ENCODE measurements at regions not wholly inside any gene's neighbourhood (a gene's known extent, or its start where the extent isn't known, plus 50 kb on each side); places are given as distances from the start of the nearest gene placed in this dataset.

GRCh38 chr15:79643393-79643792 is 211.3 kb downstream of the MINAR1 start:
- no peak for TF ChIP-seq MAX (IDR thresholded peaks at IDR 0.05)
- TF ChIP-seq CTCF (IDR thresholded peaks at IDR 0.05; ENCODE audit: low read depth, low read length, missing input control): no peak
- no peak for TF ChIP-seq SP1 (IDR thresholded peaks at IDR 0.05)
- no peak for TF ChIP-seq YY1 (IDR thresholded peaks at IDR 0.05)
- TF ChIP-seq TAF1 (conservative IDR thresholded peaks at IDR 0.05): no peak
- TF ChIP-seq RXRA (IDR thresholded peaks at IDR 0.05): no peak
- TF ChIP-seq RAD21 (IDR thresholded peaks at IDR 0.05): no peak
- no peak for TF ChIP-seq REST (IDR thresholded peaks at IDR 0.05)
- no peak for TF ChIP-seq FOXA1 (IDR thresholded peaks at IDR 0.05)

Measured in liver (tissue), 3 donors.